ENCODE measurements at regions not wholly inside any gene's neighbourhood (a gene's known extent, or its start where the extent isn't known, plus 50 kb on each side); places are given as distances from the start of the nearest gene placed in this dataset.
"Not testable (repeated sequence)": the region's sequence is repeated elsewhere in the genome, so short reads cannot be mapped to it uniquely, and the experiment has no call there.

DNA sequence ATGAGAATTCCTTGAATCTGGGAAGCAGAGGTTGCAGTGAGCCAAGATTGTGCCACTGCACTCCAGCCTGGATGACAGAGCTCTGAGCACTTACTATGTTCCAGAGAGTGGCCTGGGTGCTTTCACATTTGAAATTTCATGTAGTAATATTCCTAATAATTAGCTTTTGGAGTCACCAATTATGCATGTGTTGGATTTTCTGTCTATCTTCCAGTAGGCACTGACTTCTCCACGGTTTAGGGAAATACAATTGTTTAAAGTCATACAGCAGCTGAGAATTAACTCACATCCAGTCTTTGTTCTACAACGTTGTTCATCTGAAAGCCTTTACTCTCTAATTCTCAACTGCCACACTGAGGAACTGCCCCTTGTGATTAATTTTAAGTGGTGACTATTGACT lies 150.2 kb downstream of the CSNK2A3 start:
- no peak for ATAC-seq (ENCODE audit: insufficient read depth, low FRiP score)
- DNase-seq: no peak
- peaks cover 0 to 4% (median 0%) of the 10 kb centered on the region in 3 donors for H3K27me3 ChIP-seq (ENCODE audit: control insufficient read depth in 3 of 3, insufficient read depth in 3 of 3, low read length in 2 of 3)
- no peak overlapping the region for H3K4me3 ChIP-seq
- H3K36me3 ChIP-seq (ENCODE audit: control insufficient read depth in 4 of 4, insufficient read depth in 4 of 4, low read length in 4 of 4): no peaks in the 10 kb centered on the region
- no peak overlapping the region for H3K27ac ChIP-seq (ENCODE audit: low read depth in 1 of 2, low read length in 1 of 2)
- TF ChIP-seq, protein P1, sequence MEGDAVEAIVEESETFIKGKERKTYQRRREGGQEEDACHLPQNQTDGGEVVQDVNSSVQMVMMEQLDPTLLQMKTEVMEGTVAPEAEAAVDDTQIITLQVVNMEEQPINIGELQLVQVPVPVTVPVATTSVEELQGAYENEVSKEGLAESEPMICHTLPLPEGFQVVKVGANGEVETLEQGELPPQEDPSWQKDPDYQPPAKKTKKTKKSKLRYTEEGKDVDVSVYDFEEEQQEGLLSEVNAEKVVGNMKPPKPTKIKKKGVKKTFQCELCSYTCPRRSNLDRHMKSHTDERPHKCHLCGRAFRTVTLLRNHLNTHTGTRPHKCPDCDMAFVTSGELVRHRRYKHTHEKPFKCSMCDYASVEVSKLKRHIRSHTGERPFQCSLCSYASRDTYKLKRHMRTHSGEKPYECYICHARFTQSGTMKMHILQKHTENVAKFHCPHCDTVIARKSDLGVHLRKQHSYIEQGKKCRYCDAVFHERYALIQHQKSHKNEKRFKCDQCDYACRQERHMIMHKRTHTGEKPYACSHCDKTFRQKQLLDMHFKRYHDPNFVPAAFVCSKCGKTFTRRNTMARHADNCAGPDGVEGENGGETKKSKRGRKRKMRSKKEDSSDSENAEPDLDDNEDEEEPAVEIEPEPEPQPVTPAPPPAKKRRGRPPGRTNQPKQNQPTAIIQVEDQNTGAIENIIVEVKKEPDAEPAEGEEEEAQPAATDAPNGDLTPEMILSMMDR (IDR thresholded peaks at IDR 0.05; ENCODE audit: control extremely low read depth, extremely low read depth): no peak
- H3K9me3 ChIP-seq (ENCODE audit: control insufficient read depth in 4 of 4, insufficient read depth in 3 of 4, low read length in 3 of 4): peaks cover 2 to 7% (median 5%) of the 10 kb centered on the region in 4 donors
- H3K9ac ChIP-seq (ENCODE audit: insufficient read depth in 1 of 2, low read length in 2 of 2): no peak overlapping the region
- WGBS, 2 donors: 77 to 80% methylated on average over 2 of the region's 2 CpGs
- no peaks in the 10 kb centered on the region for H3K4me1 ChIP-seq (ENCODE audit: control insufficient read depth in 5 of 5, insufficient read depth in 5 of 5, low read length in 5 of 5)

DNA sequence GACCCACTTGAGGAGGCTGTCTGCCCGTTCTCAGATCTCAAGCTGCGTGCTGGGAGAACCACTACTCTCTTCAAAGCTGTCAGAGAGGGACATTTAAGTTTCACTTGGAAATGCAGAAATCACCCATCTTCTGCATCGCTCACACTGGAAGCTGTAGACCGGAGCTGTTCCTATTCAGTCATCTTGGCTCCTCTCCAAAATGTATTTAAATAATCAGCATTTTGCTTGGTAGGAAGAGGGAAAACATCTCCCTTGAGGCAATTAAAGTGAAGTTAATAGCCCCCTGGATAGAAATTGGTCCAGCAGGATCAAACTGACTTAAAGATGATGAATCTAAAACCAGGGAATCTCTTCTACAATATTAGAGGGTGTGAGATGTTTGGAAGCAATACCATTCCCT lies 151.7 kb downstream of the CSNK2A3 start:
- DNase-seq: peak in 1 of 3 donors; percentile 14
- not testable (repeated sequence) for H3K27ac ChIP-seq (ENCODE audit: low read depth in 1 of 2, low read length in 1 of 2); H3K27me3 ChIP-seq (ENCODE audit: control insufficient read depth in 3 of 3, insufficient read depth in 3 of 3, low read length in 2 of 3); H3K4me1 ChIP-seq (ENCODE audit: control insufficient read depth in 5 of 5, insufficient read depth in 5 of 5, low read length in 5 of 5); H3K4me3 ChIP-seq; H3K9me3 ChIP-seq (ENCODE audit: control insufficient read depth in 4 of 4, insufficient read depth in 3 of 4, low read length in 3 of 4); ATAC-seq (ENCODE audit: insufficient read depth, low FRiP score); H3K36me3 ChIP-seq (ENCODE audit: control insufficient read depth in 4 of 4, insufficient read depth in 4 of 4, low read length in 4 of 4); H3K9ac ChIP-seq (ENCODE audit: insufficient read depth in 1 of 2, low read length in 2 of 2)
- WGBS, 2 donors: 73 to 80% methylated on average over 4 of the region's 4 CpGs

DNA sequence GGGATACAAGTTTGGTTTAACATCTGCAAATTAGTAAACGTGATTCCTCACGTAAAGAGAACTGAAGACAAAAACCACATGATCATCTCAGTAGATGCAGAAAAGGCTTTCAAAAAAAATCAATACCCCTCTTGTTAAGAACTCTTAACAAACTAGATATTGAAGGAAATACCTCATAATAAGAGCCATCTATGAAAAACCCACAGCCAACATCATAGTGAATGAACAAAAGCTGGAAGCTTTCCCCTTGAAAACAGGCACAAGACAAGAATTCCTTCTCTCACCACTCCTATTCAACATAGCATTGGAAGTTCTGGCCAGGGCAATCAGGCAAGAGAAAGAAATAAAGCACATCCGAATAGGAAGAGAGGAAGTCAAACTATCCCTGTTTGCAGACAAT lies 160.5 kb downstream of the CSNK2A3 start:
- 80 to 94% methylated on average over 3 of the region's 3 CpGs for WGBS, 2 donors
- Histone ChIP-seq H3K27me3 (ENCODE audit: control insufficient read depth in 3 of 3, insufficient read depth in 3 of 3, low read length in 2 of 3) (no peaks in the 10 kb centered on the region), H3K27ac (ENCODE audit: low read depth in 1 of 2, low read length in 1 of 2) (no peak overlapping the region), H3K9ac (ENCODE audit: insufficient read depth in 1 of 2, low read length in 2 of 2) (no peak overlapping the region), H3K9me3 (ENCODE audit: control insufficient read depth in 4 of 4, insufficient read depth in 3 of 4, low read length in 3 of 4) (no peaks in the 10 kb centered on the region), H3K4me1 (ENCODE audit: control insufficient read depth in 5 of 5, insufficient read depth in 5 of 5, low read length in 5 of 5) (no peaks in the 10 kb centered on the region), H3K4me3 (no peak overlapping the region), H3K36me3 (ENCODE audit: control insufficient read depth in 4 of 4, insufficient read depth in 4 of 4, low read length in 4 of 4) (no peaks in the 10 kb centered on the region)
- TF ChIP-seq, protein P1 (IDR thresholded peaks at IDR 0.05; ENCODE audit: control extremely low read depth, extremely low read depth): no peak
- ATAC-seq (ENCODE audit: insufficient read depth, low FRiP score): no peak
- no peak for DNase-seq

DNA sequence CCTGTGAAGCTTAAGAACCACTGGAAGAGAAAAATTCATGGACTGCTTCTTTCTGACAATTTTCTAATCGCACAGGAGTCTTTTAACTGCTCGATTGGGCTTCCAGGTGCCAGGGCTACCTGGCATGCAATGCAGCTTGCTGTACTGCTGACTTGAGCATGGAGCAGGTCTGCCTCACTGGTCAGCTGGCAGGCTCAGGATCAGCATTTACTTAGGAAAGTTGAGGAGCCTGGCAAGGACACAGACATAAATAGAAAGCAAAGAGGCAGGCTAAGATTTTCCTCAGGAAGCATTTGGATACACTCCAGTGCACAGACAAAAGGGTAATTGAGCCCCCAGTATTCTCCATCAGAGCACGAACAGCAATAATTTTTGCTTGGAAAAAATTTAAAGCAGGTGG lies 163.5 kb downstream of the CSNK2A3 start:
- TF ChIP-seq, protein P1 (IDR thresholded peaks at IDR 0.05; ENCODE audit: control extremely low read depth, extremely low read depth): no peak
- 73 to 76% methylated on average over 3 of the region's 3 CpGs for WGBS, 2 donors
- H3K4me1 ChIP-seq (ENCODE audit: control insufficient read depth in 5 of 5, insufficient read depth in 5 of 5, low read length in 5 of 5): no peaks in the 10 kb centered on the region
- DNase-seq (no peak), ATAC-seq (ENCODE audit: insufficient read depth, low FRiP score) (no peak)
- no peaks in the 10 kb centered on the region for H3K36me3 ChIP-seq (ENCODE audit: control insufficient read depth in 4 of 4, insufficient read depth in 4 of 4, low read length in 4 of 4)
- no peaks in the 10 kb centered on the region for H3K27me3 ChIP-seq (ENCODE audit: control insufficient read depth in 3 of 3, insufficient read depth in 3 of 3, low read length in 2 of 3)
- H3K4me3 ChIP-seq: no peak overlapping the region
- H3K9me3 ChIP-seq (ENCODE audit: control insufficient read depth in 4 of 4, insufficient read depth in 3 of 4, low read length in 3 of 4): no peaks in the 10 kb centered on the region
- no peak overlapping the region for H3K27ac ChIP-seq (ENCODE audit: low read depth in 1 of 2, low read length in 1 of 2)
- H3K9ac ChIP-seq (ENCODE audit: insufficient read depth in 1 of 2, low read length in 2 of 2): no peak overlapping the region

All from lung (tissue), 11 donors.